ENCODE measurements at regions not wholly inside any gene's neighbourhood (a gene's known extent, or its start where the extent isn't known, plus 50 kb on each side); places are given as distances from the start of the nearest gene placed in this dataset.

DNA sequence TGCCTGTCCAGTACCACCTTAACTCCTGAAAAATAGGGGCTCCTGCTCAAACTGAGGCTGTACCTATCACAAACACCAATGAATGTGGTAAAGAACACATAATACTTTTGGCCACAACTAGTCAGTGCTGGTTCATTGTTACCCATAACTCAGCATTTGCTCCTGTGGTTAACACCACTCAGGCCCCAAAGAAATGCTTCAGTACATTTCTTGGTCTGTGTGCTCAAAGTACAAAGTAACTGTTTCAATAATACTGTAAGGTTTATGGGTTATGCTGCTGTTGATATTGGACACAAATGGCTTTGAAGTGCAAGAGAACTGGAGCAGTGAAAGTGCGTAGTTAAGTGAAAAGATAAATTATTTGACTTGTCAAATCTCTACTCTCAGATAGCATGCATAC is 95.0 kb upstream of the TACR1 start:
- no peak for TF ChIP-seq CTCF (IDR thresholded peaks at IDR 0.05; ENCODE audit: low read length)
- TF ChIP-seq EZH2 (optimal IDR thresholded peaks at IDR 0.05; ENCODE audit: low read depth, low read length) = no peak
